Urinary bladder (tissue), 4 donors: ENCODE measurements at regions not wholly inside any gene's neighbourhood (a gene's known extent, or its start where the extent isn't known, plus 50 kb on each side); places are given as distances from the start of the nearest gene placed in this dataset. TPM values are rescaled to one million over a fixed set of nuclear protein-coding genes. Genes with fewer than 3 reads are reported as not detected.
"Not testable (repeated sequence)": the region's sequence is repeated elsewhere in the genome, so short reads cannot be mapped to it uniquely, and the experiment has no call there.

ENCODE experiments used
- DNase-seq: peaks from one replicate; pipeline ENCODE4 v3.0.0-alpha.2; 2015; ENCODE audit errors: extremely low spot score
- H3K27ac ChIP-seq: one replicate; pipeline ENCODE4 v1.5.1; 2013; ENCODE audit warnings: low read depth, mild to moderate bottlenecking, moderate library complexity
- H3K36me3 ChIP-seq: one replicate; pipeline ENCODE4 v1.6.1; 2013; ENCODE audit warnings: mild to moderate bottlenecking, moderate library complexity; ENCODE audit not compliant: insufficient read depth
- H3K4me1 ChIP-seq: one replicate; pipeline ENCODE4 v1.6.1; 2013; ENCODE audit warnings: mild to moderate bottlenecking, moderate library complexity; ENCODE audit not compliant: insufficient read depth
- H3K4me3 ChIP-seq: one replicate; pipeline ENCODE4 v1.5.1; 2013; ENCODE audit warnings: low read depth, low read length
- WGBS: extraction: QIAGEN DNeasy Blood & Tissue Kit; methylation state at CpG from one replicate; pipeline ENCODE4 v1.1.7; 2013; 5-methylcytosine and 5-hydroxymethylcytosine counted together
- small RNA-seq: library from RNA; depleted of rRNA; stranded (forward); fragments of <200 nt; gene quantifications from one replicate; pipeline ENCODE3, GENCODE V24; 2014
- donor health status: healthy with polysubstance abuse.
- donor health status: healthy.

DNA sequence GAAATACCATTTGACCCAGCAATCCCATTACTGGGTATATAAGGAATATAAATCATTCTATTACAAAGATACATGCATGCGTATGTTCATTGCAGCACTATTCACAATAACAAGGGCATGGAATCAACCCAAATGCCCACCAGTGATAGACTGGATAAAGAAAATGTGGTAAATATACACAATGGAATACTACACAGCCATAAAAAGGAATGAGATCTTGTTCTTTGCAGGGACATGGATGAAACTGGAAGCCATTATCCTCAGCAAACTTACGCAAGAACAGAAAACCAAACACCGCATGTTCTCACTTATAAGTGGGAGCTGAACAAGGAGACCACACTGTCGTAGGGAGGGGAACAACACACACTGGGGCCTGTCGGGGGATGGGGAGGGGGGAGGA lies 57.3 kb upstream of the PIP4K2A start:
- not testable (repeated sequence) for DNase-seq, H3K36me3 ChIP-seq, H3K27ac ChIP-seq, H3K4me1 ChIP-seq, H3K4me3 ChIP-seq
- 97% methylated on average over 5 of the region's 5 CpGs for WGBS

DNA sequence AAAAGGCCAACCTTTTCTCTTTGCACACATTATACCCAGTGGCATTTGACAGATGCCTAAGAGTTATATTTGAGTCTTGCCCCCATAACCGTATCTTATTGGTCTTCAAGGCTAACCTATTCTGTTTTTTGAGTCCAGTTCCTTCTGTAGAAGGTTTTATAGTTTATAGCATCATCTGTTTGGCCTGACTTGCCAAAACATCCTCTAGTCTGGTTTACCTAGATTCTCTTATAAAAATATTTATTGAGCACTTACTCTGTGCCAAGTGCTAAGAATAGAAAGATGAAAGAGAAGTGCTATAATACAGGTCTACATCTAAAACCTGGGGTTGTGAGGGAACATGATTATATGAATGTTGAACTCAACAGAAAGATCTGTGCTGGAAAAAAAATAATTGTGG lies 55.9 kb upstream of the PIP4K2A start:
- no peak overlapping the region for H3K4me3 ChIP-seq
- DNase-seq, result no peak
- no peak overlapping the region for H3K27ac ChIP-seq
- no peaks in the 10 kb centered on the region for H3K36me3 ChIP-seq
- H3K4me1 ChIP-seq, result no peaks in the 10 kb centered on the region
- WGBS, result 39% methylated on average over 1 of the region's 1 CpG

DNA sequence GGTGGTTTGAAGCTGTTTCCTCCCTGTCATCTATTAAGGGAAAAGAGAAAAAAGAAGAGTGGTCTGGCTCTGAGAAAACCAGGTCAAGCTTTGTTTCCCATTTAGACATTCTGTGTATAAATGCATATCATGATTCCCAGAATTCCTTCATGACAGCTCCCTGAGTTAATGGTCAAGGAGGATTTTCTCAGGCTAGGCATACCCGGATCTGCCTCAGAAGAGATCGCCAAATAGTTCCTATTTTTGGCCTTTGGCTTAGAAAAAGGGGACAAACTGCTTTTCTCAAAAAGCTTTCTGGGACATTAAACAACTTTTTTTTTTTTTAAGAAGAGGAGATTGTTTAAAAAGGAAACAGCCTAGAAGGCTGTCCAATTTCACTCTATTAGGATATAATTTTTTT lies 53.5 kb upstream of the PIP4K2A start:
- H3K4me3 ChIP-seq, result no peak overlapping the region

DNA sequence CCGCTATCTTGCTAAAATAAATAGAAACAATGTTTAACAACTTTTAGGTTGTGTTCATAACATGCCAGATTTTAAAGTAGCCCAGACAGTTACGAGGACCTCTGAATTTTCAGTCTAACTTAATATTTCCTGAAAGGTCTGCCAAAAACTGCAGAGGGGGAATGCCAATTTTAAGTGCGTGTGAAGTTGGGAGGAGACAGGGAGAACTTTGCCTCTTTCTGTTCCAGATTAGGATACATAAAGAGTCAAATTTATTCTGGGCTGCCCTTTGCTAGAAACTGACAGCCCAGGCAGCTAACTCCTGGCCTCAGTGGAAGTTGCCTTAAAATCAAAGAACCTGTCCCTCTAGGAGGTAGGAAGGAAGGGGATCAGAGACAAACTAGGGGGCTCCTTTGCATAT lies 52.3 kb upstream of the PIP4K2A start:
- Histone ChIP-seq H3K27ac (no peak overlapping the region), H3K4me3 (no peak overlapping the region), H3K36me3 (no peaks in the 10 kb centered on the region), H3K4me1 (no peaks in the 10 kb centered on the region)
- WGBS, result 32% methylated on average over 3 of the region's 3 CpGs
- no peak for DNase-seq

More for the DNA sequence above, 53.5 kb upstream of the PIP4K2A start:
- 21% methylated on average over 2 of the region's 2 CpGs for WGBS
- Histone ChIP-seq H3K36me3 (no peaks in the 10 kb centered on the region), H3K4me1 (no peaks in the 10 kb centered on the region), H3K27ac (no peak overlapping the region)
- no peak for DNase-seq

DNA sequence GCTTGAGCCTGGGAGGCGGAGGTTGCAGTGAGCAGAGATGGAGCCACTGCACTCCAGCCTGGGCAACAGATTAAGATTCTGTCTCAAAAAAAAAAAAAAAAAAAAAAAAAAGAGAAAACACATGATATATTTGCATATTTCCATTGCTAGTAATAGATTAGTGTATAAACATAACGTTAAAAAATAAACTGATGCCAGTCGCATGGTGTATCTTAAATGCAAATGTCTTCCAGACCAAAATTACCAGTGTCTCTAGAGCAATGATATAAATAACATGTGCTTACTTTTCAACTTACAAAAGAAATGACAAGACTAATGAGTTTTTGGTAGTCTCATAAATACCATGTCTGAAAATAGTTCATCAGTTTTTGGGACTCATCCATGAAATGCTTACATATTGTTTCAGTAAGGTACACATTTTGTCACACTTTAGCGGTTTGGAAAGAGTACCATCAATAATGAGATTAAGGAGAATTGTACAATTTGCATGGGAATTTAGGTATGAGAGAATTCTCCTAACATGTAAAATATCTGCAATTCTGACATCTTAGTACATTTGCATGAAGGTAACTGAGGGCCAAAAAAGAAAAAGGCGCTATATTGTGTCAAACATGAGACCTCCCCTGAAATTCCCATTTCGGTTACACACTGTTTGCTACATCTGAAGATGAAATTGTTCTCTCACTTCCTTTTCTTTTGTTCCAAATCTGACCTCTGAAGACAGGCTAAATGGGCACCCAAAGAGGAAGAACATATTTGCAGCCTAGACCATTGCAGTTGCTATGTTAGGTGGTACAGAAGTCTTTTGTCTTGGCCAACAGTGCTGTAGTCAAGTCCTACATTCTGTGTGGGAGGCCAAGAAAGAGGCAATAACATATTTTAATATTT lies 51.5 kb upstream of the PIP4K2A start:
- WGBS, result 85% methylated on average over 6 of the region's 6 CpGs
- no peak overlapping the region for H3K4me3 ChIP-seq
- no peaks in the 10 kb centered on the region for H3K4me1 ChIP-seq
- no peaks in the 10 kb centered on the region for H3K36me3 ChIP-seq
- no peak overlapping the region for H3K27ac ChIP-seq
- no peak for DNase-seq

DNA sequence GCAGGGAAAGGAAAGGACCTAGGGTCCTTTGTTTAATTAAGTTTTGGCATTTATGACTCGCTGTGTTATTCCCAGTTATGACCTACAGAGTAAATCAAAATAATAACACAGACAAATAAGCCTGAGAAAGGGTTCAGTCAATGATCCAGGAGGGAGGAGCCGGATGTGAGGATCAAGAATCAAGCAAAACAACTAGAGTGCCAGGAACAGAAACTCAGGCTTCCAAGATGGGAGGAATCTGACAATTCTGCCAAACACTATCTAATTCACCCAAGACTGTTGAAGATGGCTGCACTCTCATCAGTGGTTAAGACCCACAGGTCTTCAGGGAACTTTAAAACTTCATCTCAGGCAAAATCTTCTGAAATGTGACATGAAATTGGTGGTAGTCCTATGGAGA lies 50.3 kb upstream of the PIP4K2A start:
- Histone ChIP-seq H3K4me3 (no peak overlapping the region), H3K4me1 (no peaks in the 10 kb centered on the region), H3K36me3 (no peaks in the 10 kb centered on the region), H3K27ac (peak overlapping the region; percentile 32)
- 60% methylated on average over 2 of the region's 2 CpGs for WGBS
- DNase-seq, result no peak

Small RNA genes in the stretch of these regions (small RNA-seq; reads per million reads assigned to genes)
- gene RNU6-413P, result not detected
